HPDE6-E6E7 (cell line): ENCODE measurements at regions not wholly inside any gene's neighbourhood (a gene's known extent, or its start where the extent isn't known, plus 50 kb on each side); places are given as distances from the start of the nearest gene placed in this dataset.
"Not testable (repeated sequence)": the region's sequence is repeated elsewhere in the genome, so short reads cannot be mapped to it uniquely, and the experiment has no call there.

Experiments used
- DNase-seq: peaks from one replicate; pipeline ENCODE4 v3.0.0; 2011; ENCODE audit warnings: missing footprints; ENCODE audit errors: extremely low spot score

DNA sequence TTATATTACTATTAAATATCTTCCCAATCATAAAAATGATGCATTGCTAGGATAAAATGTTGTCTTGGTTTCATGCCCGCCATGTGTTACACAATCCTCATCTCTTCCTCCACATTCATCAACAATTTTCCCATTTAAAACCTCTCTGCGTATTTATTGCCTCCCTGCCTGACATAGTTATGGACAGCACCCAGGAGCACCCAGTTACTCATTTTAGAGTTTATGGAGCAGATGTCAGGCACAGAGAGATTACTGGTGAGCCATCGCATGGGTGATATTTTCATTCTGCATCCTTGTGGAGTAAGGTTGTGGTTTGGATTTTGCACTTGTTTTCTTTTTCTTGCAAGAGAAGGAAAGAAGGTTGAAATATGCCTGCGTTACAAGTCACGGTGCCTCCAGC lies 116.7 kb upstream of the NPAS2 start:
- DNase-seq = no peak

DNA sequence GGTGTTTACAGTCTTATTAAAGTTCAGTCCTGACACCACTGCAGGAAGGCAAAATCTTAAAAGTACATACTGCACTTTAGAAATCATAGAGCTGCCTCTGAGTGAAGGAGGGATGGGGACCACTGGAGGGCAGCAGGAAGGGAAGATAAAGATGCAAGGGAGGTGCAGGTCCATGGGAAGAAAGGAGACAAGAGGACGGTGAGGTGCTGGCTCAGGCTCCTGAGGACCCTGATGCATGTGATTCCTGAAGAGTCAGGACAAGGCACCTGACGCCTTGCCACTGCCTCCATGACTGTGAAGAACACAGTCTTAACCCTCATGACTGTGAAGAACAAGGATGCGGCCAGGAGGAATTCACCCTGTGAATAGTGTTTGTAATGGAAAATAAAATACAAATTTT lies 116.2 kb upstream of the NPAS2 start:
- DNase-seq = no peak

DNA sequence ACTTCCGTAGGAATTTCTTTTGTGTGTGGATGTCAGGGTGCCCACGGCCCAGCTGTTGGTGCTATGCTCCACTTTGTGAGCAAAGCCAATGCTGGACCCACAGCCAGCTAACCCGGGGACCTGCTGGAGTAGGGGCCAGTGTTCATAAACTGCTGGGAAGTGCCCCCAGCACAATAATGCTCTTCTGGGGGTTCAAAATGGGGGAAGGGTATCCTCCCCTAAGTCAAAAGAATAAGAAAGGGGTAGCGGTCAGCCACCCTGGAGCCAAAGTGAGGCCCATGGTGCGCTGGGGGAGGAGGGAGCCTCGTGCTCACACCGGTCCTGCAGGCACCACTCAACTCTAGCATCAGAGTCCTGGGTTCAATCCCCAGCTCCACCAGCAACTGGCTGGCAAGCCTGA lies 115.8 kb upstream of the NPAS2 start:
- no peak for DNase-seq

DNA sequence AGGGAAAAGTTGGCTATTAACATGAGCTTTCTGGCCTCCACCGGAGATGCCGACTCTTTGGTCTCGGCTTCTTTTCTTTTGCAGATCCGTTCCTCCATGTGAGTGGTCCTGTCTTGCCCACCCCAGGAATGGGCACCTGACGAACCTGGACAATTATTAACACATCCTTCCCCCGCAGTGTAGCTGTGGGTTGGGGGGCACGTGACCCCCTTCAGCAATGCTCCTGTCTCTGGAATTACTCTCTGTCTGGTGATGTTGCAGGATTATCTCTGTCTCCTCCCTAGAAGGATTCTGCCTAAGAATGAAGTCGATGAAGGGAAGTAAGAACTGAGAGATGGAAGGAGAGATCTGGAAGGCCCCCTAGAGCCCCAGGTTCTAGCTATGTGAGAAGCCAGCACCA lies 115.2 kb upstream of the NPAS2 start:
- DNase-seq = no peak

DNA sequence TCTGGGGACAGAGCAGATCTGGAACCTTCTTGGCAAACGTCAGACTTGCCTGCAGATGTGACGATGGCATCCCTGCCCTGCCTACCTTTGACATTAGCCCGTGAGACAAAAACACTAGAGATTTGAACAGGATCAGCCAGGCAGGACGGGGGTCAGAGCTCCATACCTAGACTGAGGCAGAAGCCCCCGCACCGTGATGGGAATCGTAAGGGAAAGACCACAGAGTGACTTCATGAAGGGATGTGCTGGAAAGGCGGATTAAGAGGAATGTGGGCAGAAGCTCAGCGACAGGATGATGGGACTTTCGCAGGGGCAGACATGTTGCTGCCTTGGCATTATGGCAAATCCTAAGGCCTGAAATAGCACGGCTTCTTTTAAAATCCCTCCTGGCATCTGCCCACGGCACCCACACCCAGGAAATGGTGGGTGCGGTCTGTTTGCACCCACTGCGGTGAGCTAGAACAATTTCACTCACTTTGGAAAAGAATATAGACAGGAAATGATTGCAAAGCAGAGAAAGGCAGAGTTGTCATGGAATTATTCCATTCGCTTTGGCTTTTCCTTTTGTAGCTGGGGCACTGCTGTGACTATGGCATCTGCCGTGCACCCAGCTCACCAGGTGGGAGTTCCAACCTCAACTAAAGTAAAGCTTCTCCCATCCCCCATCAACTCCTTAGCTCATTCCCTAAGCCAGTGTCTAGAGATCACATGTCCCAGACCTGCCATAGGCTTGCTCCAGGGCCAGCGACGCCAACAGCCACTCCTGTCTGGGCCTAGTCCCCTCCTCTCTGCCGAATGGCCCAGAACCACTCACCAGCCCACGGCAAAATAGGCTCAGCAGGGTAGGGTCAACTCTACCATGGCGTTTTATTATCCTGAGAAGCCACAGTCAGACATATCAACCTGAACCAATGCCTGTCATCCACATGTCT lies 112.7 kb upstream of the NPAS2 start:
- DNase-seq = no peak

DNA sequence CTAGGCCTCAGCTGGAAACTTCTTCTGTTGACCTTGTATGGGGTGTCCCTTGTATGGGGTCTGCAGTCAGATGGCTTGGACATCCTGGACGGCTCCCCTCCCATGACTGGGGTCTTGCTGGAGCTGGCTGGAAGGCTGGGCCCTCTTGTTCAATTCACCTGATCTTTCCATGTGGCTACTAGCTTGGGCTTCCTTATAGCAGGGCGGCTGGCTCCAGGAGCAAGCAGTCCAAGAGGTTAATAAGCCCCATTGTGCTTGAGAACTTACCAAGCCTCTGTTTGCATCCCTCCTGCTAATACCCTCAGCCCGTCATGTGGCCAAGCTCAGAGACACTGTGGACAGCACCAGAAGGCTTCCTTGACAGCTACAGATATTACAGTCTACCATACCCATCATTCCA lies 111.6 kb upstream of the NPAS2 start:
- DNase-seq = no peak

DNA sequence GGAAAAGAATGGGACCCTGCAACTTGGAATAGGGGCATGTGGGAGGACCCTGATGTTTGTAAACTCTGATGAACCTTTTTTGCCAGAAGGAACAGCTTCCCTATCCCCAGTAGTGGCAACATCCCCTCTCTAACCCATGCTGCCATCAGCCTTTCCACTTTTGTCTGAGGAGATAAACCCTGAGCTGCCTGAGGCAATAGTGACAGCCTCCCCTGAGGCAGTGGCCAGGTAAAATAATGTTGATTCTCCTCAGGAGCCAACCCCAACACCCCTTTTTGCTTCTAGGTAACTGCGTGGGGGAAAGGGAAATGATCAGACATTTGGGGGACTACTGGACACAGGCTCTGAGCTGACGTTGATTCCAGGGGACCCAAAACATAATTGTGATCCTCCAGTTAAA lies 106.8 kb upstream of the NPAS2 start:
- DNase-seq = no peak

DNA sequence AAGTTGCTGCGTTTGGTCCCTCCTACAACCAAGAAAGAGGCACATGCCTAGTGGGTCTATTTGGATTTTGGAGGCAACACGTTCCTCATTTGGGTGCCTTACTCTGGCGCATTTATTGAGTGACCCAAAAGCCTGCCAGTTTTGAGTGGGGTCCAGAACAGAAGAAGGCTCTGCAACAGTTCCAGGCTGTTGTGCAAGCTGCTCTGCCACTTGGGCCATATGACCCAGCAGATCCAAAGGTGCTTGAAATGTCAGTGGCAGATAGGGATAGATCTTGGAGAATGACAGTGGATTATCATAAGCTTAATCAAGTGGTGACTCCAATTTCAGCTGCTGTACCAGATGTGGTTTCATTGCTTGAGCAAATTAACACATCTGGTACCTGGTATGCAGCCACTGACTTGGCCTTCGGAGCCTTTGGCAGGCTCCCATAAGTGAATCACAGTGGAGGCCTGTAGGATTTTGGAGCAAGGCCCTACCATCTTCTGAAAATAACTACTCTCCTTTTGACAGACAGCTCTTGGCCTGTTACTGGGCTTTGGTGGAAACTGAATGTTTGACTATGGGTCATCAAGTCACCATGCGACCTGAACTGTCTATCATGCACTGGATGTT lies 105.4 kb upstream of the NPAS2 start:
- not testable (repeated sequence) for DNase-seq

DNA sequence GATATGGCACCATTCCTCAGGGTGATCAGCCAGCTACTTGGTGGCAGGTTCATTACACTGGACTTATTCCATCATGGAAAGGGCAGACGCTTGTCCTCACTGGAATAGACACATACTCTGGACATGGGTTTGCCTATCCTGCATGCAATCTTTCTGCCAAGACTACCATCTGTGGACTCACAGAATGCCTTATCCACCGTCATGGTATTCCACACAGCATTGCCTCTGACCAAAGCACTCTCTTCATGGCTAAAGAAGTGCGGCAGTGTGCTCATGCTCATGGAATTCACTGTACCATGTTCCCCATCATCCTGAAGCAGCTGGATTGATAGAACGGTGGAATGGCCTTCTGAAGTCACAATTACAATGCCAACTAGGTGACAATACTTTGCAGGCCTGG lies 104.1 kb upstream of the NPAS2 start:
- not testable (repeated sequence) for DNase-seq

DNA sequence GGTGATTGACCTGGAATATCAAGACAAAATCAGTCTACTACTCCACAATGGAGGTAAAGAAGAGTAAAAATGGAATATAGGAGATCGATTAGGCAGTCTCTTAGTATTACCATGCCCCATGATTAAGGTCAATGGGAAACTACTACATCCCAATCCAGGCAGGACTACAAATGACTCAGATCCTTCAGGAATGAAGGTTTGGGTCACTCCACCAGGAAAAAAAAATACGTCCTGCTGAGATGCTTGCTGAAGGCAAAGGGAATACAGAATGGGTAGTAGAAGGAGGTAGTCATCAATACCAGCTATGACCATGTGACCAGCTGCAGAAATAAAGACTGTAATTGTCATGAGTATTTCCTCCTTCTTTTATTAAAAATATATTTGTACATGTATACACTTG lies 103.4 kb upstream of the NPAS2 start:
- no peak for DNase-seq

DNA sequence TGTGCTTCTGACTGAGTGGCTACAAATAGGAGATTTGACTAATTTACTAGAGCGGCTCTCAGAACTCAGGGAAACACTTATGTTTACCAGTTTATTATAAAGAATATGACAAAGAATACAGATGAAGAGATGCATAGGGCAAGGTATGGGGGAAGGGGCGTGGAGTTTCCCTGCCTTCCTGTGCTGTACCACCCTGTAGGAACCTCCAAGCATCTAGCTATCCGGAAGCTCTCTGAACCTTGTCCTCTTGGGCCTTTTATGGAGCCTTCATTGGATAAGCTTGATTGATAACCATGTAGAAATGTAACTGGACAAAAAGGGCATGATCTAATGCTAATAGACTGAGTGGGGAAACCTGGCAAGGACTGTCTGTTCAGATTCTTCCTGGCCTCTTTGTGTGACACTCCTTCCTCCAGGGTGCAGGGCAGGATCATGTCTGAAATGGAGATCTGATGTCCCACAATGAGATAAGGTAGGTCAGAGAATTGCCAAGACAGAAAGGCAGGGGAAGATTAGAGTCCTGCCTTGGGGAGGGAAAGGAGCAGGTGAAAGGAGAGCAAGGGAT lies 101.8 kb upstream of the NPAS2 start:
- no peak for DNase-seq

DNA sequence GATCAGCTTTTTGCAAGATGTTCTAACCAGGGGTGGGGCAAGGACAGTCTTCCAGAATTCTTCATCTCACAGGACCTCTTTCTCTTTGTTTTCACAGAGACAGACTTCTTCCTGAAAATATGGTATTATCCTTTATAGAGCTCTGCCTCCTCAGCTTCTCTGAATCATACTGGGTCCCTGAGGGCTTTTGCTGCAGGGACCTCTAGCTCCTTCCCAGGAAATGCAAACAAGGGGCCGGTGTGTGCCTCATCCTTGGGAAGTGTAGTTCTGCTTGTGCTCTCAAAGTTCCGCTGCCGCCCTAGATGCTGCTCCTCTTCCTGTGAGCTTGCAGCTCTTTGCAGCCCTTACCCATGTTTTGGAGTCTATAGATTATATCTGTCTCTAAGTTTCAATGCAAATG lies 99.5 kb upstream of the NPAS2 start:
- no peak for DNase-seq

DNA sequence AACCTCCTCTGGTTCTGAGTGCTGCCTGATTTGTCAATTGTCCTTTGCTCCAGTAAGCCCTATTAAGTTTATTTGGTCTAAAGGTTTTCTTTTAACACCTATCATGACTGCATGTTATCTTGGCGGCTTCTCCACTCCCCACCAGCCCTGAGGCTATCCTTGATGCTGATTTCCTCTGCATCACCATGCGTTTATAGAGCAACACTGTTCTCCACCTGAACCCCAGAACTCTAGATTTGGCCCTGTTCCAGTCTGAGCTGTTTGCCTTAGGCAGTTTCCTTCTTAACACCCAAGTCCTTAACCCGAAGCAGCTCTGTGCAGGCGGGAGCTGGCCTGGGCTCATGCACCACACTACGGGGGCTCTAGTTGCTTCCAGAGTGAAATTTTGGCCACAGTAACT lies 98.2 kb upstream of the NPAS2 start:
- DNase-seq = no peak

DNA sequence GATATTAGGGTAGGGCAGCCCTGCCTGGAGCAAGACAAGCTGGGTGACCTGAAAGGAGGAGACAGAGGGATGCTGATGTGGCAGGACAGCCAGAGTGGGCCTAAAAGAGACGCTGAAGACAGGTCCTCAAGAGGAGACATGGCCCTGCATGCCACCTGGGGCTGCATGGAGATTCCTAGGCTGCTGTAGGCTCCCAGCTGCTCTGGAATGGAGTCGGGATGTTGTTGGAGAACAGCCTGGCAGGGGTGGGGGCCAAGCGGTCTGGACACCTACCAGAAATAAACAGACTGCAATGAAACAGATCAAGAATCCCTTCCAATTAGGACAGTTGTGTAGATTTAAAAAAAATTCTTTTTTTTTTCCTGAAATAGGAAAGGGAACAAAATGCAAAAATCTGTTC lies 97.8 kb upstream of the NPAS2 start:
- no peak for DNase-seq

DNA sequence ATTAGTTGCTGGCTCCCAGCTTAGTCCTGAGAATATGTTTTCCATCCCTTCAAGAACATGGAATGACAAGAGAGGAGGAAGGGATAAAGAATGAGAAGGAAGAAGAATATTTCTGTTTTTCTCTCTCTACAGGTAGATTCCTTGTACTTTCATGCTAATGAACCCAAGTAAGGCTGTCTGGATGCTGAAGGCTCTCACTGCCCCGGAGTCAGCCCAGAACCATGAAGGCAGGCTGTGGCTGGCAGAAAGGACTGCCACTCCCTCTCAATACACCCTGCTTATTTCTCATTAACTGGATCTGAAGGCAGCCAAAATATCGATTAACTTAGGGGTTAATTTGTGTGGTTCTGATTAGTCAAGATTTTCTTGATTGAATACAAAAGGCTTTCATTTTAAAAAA lies 93.1 kb upstream of the NPAS2 start:
- DNase-seq = no peak

DNA sequence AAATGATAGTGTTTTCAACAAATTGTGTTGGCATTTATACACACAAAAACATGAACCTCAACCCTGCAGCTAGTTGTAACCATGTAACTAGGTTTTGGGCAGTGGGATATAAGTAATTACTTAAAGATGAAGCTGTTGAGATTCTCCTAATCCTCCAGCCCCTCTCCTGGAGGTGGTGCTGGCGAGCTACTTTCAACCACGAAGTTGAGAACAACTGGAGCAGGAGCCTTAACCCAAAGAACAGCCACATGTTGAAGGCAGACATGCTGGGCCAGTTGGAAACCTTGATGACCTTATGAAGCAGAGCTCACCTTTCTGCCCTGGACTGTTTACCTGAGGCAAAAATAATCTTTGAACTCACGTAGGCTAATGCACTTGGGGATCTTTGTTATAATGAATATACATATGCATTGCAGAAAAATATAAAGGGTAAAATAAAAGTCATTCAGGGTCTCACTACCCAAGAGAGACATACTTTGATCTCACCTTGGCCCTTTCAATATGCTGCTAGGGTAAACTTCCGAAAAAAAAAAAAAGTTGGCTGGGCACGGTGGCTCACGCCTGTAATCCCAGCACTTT lies 89.6 kb upstream of the NPAS2 start:
- DNase-seq = no peak

DNA sequence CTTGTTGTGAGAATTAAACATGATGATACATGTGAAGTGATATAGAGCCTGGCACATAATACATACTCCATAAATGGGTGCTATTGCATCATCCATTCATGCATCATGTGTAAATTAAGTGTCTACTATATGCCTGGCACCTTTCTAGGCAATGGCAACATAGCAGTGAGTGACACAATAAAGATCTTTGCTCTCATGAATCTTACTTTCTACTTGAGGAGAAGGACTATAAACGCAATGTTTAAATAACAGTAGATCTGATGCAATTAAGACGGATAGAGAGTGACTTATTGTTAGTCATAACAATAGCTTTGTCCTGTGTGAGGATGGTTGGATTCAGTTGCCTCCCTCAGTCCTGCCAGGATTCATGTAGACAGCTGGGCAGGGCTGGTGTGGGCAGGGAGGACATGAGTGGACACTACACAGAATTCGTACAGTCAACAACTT lies 88.4 kb upstream of the NPAS2 start:
- no peak for DNase-seq

DNA sequence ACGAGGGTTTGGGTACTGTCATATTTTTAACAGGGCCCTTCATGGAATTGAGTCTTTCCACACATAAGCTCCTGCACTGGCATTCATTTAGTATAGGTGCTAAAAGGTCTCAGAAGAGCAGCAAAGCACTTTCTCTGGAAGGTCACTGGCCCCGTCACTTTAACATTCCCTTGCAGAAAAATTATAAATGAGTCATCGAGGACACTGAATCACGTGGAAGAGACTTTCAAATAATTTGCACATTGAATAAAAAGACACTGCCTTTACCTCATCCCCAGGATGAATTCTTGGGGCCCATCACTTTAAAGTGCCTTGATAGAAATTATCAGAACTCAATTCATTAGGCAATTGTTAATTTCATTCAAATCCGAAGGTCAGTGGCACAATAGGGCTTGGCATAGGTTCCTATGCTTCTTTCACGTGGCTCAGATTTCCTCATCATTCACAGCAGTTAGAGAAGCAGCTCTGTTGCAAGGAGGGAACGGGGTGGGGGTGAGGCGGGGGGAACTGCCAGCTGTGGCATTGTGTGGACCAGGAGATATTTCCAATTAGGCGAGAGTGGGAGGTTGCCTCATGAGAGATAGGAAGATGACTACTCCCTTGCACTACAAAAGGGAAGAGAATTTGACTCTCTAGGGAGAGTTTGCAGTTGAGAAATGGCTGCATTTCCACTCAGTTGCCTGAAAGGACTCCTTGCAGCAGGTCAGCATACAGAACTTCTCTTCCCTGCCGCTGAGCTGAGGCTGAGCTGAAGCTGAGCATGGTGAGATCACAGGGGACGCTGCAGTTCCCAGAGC lies 86.3 kb upstream of the NPAS2 start:
- DNase-seq = no peak

DNA sequence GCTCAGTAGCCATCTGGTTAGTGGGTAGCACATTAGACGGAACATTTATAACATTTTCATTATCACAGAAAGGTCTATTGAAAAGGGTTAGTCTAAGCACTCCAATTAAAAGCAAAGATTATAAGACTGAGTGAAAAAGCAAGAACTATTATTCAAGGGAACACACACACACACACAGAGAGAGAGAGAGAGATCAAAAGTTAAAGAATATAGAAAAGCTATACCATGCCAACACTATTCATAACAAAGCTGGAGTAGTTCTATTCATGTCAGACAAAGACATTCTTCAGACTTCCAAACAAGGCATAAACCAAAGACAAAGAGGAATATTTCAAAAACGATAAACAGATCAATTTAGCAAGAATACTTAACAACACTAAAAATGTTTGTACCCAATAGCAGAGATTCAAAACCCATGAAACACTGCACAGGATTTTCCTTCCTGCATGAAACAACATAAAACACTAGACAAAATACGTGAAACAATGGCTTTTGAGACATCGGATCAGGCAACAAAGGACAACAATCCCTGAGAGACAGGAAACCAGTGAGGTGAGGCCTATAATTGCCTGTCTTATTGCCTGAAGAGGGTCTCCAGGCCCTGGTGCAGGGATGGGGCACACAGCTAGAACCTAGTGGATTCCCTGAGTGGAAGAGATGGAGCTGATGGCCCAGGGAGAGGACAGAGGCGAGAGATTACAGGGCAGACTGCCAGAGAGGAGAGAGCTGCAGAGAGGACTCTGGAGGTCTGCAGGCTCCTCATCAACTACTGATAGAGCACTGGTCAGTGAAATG lies 83.6 kb upstream of the NPAS2 start:
- DNase-seq = no peak

DNA sequence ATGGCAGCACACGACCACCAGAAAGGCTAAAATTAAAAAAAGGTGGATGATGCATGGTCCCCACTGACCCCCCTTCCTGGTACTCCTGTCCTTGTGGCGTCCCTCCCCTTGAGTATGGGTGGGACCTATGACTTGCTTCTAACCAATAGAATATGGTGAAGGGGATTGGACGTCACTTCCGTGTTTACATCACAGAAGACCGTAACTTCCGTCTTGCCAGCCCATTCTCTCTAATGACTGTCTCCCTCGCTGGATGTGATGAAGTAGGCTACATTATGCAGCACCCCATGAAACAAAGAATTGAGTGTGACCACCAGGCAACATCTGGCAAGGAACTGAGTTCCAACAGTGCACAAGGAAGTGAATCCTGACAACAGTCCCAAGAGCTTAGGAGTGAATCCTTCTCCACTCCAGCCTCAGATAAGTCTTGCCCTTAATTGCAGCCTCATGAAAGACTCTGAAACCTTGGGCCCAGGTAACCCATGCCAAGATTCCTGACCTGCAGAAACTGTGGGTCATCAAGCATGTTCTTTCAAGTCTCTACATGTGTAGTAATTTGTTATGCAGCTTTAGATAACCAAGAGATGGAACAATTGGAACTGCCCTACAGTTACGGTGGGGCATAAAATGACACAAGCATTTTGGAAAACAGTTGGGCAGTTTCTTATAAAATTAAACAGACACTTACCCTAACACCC lies 80.1 kb upstream of the NPAS2 start:
- no peak for DNase-seq
